ENCODE measurements at regions not wholly inside any gene's neighbourhood (a gene's known extent, or its start where the extent isn't known, plus 50 kb on each side); places are given as distances from the start of the nearest gene placed in this dataset.

DNA sequence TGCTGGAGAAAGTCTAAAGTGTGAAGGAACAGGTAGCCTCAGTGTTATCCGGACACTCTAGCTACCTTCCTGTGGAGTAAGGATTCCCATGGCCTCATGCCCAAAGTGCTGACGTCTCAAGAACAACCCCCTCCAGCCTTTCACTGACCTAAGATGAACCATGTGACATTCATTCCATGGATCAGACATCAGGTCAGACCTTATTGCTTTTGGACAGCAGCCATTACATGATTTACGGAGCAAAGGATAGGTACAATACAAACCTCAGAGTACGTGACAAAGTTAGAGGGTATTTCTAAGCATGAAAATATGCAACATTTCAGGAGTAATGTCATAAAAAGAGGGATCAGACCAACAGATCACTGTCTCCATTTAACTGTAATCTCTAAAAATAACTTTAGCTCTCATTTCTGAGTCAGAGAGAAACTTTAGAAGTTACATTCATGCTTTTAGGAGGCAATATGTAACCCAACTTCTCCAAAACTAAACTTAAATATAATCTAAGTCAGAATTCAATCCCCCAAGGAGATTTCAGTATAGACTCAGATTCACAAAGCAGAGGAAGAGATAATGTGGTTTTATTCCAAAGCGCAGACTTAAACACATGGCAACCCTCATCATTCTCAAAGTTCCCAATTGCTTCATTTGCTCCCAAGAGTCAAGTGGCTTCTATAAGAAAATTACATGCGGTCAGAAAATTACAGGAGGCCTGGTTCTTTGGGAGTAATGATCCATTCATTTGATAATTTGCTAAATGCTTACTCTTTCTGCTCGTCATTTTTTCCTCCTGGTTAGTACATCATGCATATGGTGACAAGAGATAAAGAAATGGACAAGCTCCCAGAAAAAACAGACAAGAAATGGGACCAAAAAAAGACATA, 280.4 kb downstream of the SETD4 start:
- TF ChIP-seq, protein P1, sequence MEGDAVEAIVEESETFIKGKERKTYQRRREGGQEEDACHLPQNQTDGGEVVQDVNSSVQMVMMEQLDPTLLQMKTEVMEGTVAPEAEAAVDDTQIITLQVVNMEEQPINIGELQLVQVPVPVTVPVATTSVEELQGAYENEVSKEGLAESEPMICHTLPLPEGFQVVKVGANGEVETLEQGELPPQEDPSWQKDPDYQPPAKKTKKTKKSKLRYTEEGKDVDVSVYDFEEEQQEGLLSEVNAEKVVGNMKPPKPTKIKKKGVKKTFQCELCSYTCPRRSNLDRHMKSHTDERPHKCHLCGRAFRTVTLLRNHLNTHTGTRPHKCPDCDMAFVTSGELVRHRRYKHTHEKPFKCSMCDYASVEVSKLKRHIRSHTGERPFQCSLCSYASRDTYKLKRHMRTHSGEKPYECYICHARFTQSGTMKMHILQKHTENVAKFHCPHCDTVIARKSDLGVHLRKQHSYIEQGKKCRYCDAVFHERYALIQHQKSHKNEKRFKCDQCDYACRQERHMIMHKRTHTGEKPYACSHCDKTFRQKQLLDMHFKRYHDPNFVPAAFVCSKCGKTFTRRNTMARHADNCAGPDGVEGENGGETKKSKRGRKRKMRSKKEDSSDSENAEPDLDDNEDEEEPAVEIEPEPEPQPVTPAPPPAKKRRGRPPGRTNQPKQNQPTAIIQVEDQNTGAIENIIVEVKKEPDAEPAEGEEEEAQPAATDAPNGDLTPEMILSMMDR (IDR thresholded peaks at IDR 0.05): no peak
- no peak for TF ChIP-seq SREBF2 (IDR thresholded peaks at IDR 0.05)

Data from A549 (cell line).